GM12878 (cell line): ENCODE measurements at regions not wholly inside any gene's neighbourhood (a gene's known extent, or its start where the extent isn't known, plus 50 kb on each side); places are given as distances from the start of the nearest gene placed in this dataset.
A peak's percentile ranks its signal among the peaks of the same experiment; 100 is the strongest.

Experiments used
- BCLAF1 ChIP-seq: fragments of 450-650 bp; IDR thresholded peaks from 2 replicates; pipeline ENCODE4 v1.6.1; 2017; ENCODE audit warnings: antibody characterized with exemption, mild to moderate bottlenecking, moderate library complexity
- CEBPZ ChIP-seq: fragments of 150-350 bp; IDR thresholded peaks from 2 replicates; pipeline ENCODE4 v1.6.1; 2016; ENCODE audit warnings: low read depth, low read length
- CREB1 ChIP-seq: IDR thresholded peaks from 2 replicates; pipeline ENCODE4 v1.6.1; 2012; ENCODE audit warnings: low read depth, mild to moderate bottlenecking, inconsistent platforms
- IRF3 ChIP-seq: fragments of 450-650 bp; IDR thresholded peaks from 2 replicates; pipeline ENCODE4 v1.6.1; 2014; ENCODE audit warnings: mild to moderate bottlenecking
- KAT2A ChIP-seq: conservative IDR thresholded peaks from 2 replicates; pipeline ENCODE4 v1.6.1; 2011; ENCODE audit warnings: low read depth, low read length; ENCODE audit not compliant: control insufficient read depth
- MEF2B ChIP-seq: fragments of 450-650 bp; IDR thresholded peaks from 2 replicates; pipeline ENCODE4 v1.6.1; 2018; ENCODE audit warnings: mild to moderate bottlenecking, moderate library complexity; ENCODE audit not compliant: partially characterized antibody, poor library complexity, severe bottlenecking
- MTA3 ChIP-seq: IDR thresholded peaks from 2 replicates; pipeline ENCODE4 v1.6.1; 2012; ENCODE audit warnings: low read length, inconsistent platforms, borderline replicate concordance
- NFXL1 ChIP-seq: fragments of 450-650 bp; IDR thresholded peaks from 2 replicates; pipeline ENCODE4 v1.6.1; 2017; ENCODE audit warnings: antibody characterized with exemption, mild to moderate bottlenecking, borderline replicate concordance
- PML ChIP-seq: IDR thresholded peaks from 2 replicates; pipeline ENCODE4 v1.6.1; 2012; ENCODE audit warnings: low read length, inconsistent platforms
- RB1 ChIP-seq: fragments of 450-650 bp; formaldehyde crosslinking; IDR thresholded peaks from 2 replicates; pipeline ENCODE4 v1.6.1; 2017; ENCODE audit warnings: mild to moderate bottlenecking, borderline replicate concordance
- RELA ChIP-seq: fragments of 450-650 bp; IDR thresholded peaks from 2 replicates; pipeline ENCODE4 v1.8.0; 2014; ENCODE audit warnings: borderline replicate concordance; ENCODE audit not compliant: partially characterized antibody
- SMC3 ChIP-seq: IDR thresholded peaks from 2 replicates; pipeline ENCODE4 v1.6.1; 2011; ENCODE audit warnings: low read length, improper control_type of control experiment, borderline replicate concordance
- SP1 ChIP-seq: IDR thresholded peaks from one replicate; pipeline ENCODE4 v1.6.1; 2011; ENCODE audit warnings: low read depth, low read length
- SREBF1 ChIP-seq: IDR thresholded peaks from 2 replicates; pipeline ENCODE4 v1.6.1; 2012; ENCODE audit warnings: mild to moderate bottlenecking, low read length
- TBL1XR1 ChIP-seq: IDR thresholded peaks from 2 replicates; pipeline ENCODE4 v1.6.1; 2012; ENCODE audit warnings: low read depth, low read length, improper control_type of control experiment
- ZBTB4 ChIP-seq: fragments of 450-650 bp; formaldehyde crosslinking; IDR thresholded peaks from 2 replicates; pipeline ENCODE4 v1.4.0; 2022; ENCODE audit warnings: mild to moderate bottlenecking, moderate library complexity

GRCh38 chr6:170475118-170475517, 78.0 kb downstream of the PSMB1 start (continued):
- no peak for TF ChIP-seq KAT2A
- TF ChIP-seq ZBTB4 (CRISPR knock-in tag): no peak
- TF ChIP-seq MEF2B: peak; percentile 56
- no peak for TF ChIP-seq NFXL1
- no peak for TF ChIP-seq RELA
- no peak for TF ChIP-seq BCLAF1
- TF ChIP-seq CEBPZ: no peak
- no peak for TF ChIP-seq PML
- TF ChIP-seq SREBF1: no peak
- no peak for TF ChIP-seq IRF3
- no peak for TF ChIP-seq SMC3
- no peak for TF ChIP-seq TBL1XR1
- no peak for TF ChIP-seq SP1
- no peak for TF ChIP-seq MTA3
- no peak for TF ChIP-seq RB1
- TF ChIP-seq CREB1: no peak
